Lower leg skin (tissue), 3 donors: ENCODE measurements at regions not wholly inside any gene's neighbourhood (a gene's known extent, or its start where the extent isn't known, plus 50 kb on each side); places are given as distances from the start of the nearest gene placed in this dataset.

ENCODE experiments used
- CTCF ChIP-seq, 3 donors: fragments of 450-650 bp; IDR thresholded peaks; one replicate each; pipeline ENCODE4 v1.5.1; 2016; ENCODE audit warnings: antibody characterized with exemption in 3 of 3, mild to moderate bottlenecking in 3 of 3, moderate library complexity in 2 of 3
- POLR2A ChIP-seq, 2 donors: fragments of 450-650 bp; IDR thresholded peaks; one replicate each; pipeline ENCODE4 v1.6.1; 2016 to 2017; ENCODE audit warnings: antibody characterized with exemption in 2 of 2, mild to moderate bottlenecking in 1 of 2, moderate library complexity in 1 of 2

DNA sequence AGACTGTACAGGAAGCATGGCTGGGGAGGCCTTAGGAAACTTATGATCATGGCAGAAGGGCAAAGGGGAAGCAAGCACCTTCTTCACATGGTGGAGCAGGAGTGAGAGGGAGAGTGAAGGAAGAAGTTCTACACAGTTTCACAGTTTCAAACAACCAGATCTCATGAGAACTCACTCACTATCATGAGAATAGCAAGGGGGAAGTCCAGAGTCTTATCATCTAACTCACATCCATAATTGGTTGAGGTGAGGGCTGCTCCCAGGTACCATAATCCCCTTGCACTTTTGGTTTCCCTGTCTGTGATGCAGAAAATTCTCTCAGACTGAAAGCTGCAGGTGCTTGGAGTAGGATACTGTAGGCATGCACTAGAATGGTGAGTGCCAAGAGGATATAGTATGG is 233.8 kb upstream of the CPEB2 start:
- TF ChIP-seq POLR2A (IDR thresholded peaks at IDR 0.05) (no peak), CTCF (IDR thresholded peaks at IDR 0.05) (no peak)
